Loucy (cell line): ENCODE measurements at regions not wholly inside any gene's neighbourhood (a gene's known extent, or its start where the extent isn't known, plus 50 kb on each side); places are given as distances from the start of the nearest gene placed in this dataset.

Experiments
- EZH2phosphoT487 ChIP-seq: fragments of 200-600 bp; IDR thresholded peaks from 2 replicates; pipeline ENCODE4 v1.6.1; 2018; ENCODE audit warnings: antibody characterized with exemption, mild to moderate bottlenecking, moderate library complexity, borderline replicate concordance
- TF ChIP-seq, protein P1 (sequence below): fragments of 200-600 bp; sonication (generic); conservative IDR thresholded peaks from 2 replicates; pipeline ENCODE4 v1.5.1; 2014; ENCODE audit warnings: mild to moderate bottlenecking, antibody characterized with exemption, low read length

- TF ChIP-seq, protein P1, sequence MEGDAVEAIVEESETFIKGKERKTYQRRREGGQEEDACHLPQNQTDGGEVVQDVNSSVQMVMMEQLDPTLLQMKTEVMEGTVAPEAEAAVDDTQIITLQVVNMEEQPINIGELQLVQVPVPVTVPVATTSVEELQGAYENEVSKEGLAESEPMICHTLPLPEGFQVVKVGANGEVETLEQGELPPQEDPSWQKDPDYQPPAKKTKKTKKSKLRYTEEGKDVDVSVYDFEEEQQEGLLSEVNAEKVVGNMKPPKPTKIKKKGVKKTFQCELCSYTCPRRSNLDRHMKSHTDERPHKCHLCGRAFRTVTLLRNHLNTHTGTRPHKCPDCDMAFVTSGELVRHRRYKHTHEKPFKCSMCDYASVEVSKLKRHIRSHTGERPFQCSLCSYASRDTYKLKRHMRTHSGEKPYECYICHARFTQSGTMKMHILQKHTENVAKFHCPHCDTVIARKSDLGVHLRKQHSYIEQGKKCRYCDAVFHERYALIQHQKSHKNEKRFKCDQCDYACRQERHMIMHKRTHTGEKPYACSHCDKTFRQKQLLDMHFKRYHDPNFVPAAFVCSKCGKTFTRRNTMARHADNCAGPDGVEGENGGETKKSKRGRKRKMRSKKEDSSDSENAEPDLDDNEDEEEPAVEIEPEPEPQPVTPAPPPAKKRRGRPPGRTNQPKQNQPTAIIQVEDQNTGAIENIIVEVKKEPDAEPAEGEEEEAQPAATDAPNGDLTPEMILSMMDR, result no peak
- no peak for TF ChIP-seq EZH2phosphoT487
Observed at GRCh38 chr11:130726234-130727037, 189.8 kb downstream of the SNX19 start.
